Ovary (tissue), 7 donors: ENCODE measurements at regions not wholly inside any gene's neighbourhood (a gene's known extent, or its start where the extent isn't known, plus 50 kb on each side); places are given as distances from the start of the nearest gene placed in this dataset.

Experiments
- DNase-seq, 5 donors: peaks; one replicate each; pipeline ENCODE4 v3.0.0-alpha.2; 2019 to 2020
- H3K27ac ChIP-seq, 2 donors: fragments of 200-600 bp; one replicate each; pipeline versions ENCODE4 v1.5.1 to v1.8.0; 2019 to 2022
- H3K27me3 ChIP-seq: fragments of 200-600 bp; one replicate; pipeline ENCODE4 v1.8.0; 2022
- H3K36me3 ChIP-seq: fragments of 200-600 bp; sonication (generic); one replicate; pipeline ENCODE4 v1.5.1; 2019
- H3K4me1 ChIP-seq: one replicate; pipeline ENCODE4 v1.8.1; 2013; ENCODE audit warnings: mild to moderate bottlenecking, moderate library complexity; ENCODE audit not compliant: insufficient read depth
- H3K4me3 ChIP-seq: fragments of 200-600 bp; sonication (generic); one replicate; pipeline ENCODE4 v1.5.1; 2017
- H3K9me3 ChIP-seq, 2 donors: fragments of 200-600 bp in 1 of 2; sonication (generic) in 1 of 2; one replicate each; pipeline versions ENCODE4 v1.5.1 to v1.8.1; 2013 to 2019; ENCODE audit warnings: mild to moderate bottlenecking in 1 of 2, moderate library complexity in 1 of 2
- CTCF ChIP-seq, 3 donors: fragments of 450-650 bp in 2 of 3; fragments of 200-600 bp in 1 of 3; IDR thresholded peaks; one replicate each; pipeline versions ENCODE4 v1.5.1 to v1.8.0; 2016 to 2022; ENCODE audit warnings: antibody characterized with exemption in 3 of 3, mild to moderate bottlenecking in 1 of 3
- EP300 ChIP-seq: sonication (generic); formaldehyde crosslinking; IDR thresholded peaks from one replicate; pipeline ENCODE4 v1.6.1; 2017; ENCODE audit warnings: antibody characterized with exemption
- POLR2A ChIP-seq: fragments of 450-650 bp; IDR thresholded peaks from one replicate; pipeline ENCODE4 v1.6.1; 2017; ENCODE audit warnings: antibody characterized with exemption, mild to moderate bottlenecking, moderate library complexity
- WGBS, 3 donors: extraction: QIAGEN DNeasy Blood & Tissue Kit in 1 of 3; methylation state at CpG; one replicate each; pipeline versions ENCODE4 v1.1.5 to v1.1.7; 2013 to 2017; 5-methylcytosine and 5-hydroxymethylcytosine counted together
- intact Hi-C, 4 donors: fragments of 100-400 bp; cut with DNase I; formaldehyde crosslinking; loops; one replicate each; pipeline versions ENCODE4 v1.11.0 to v1.15.1; 2022 to 2023
- donor health status: DM: no; HTN: no; CAD: no; lungs with moderate emphysema.
- donor health status: DM: no; HTN: no; CAD: no.
- donor health status: Bipolar disorder and iron deficiency.
- donor health status: DM: no; HTN: no; CAD: no.
- donor health status: DM: yes; HTN: yes; CAD: no.

DNA sequence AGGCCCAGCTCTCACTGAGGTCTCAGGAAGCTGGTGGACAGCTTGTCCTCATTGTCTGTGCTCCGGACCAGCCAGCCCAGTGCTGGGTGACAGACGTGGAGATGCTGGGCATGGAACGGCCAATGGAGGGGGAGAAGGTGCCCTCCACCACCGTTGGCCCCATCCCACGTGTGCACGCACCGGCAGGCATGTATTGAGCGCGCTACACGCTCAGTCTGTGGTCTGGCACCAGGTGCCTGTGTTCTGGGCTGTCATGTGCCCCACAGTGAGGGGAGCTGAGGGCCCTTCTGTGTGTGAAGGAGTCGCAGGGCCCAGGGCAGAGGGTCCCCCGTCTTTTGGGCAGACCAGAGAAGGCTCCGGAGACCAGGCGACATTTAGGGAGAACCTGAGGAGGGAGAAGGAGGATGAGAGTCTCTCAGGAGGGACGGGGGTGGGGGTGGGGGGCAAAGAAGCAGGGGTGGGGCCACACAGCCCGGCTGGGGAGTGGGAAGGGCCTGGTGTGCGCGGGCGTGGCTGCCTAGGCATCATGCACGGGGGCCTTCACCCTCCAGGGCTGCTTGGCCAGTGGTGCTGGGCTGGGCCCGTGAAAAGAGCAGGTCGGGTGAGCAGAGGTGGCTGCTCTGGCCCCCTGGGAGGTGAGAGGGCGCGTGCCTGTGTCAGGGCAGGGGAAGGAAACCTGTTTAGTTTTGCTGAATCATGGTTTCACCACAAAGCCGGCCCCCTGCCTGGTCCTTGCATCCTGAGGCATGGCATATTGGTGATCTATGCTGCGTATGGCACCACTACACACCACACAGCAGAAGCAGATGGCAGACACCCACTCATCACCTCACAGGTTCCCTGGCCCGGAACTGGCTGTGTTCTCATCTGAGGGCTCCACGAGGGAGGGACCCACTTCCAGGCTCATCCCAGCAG lies 86.7 kb upstream of the TTC34 start:
- 79 to 83% (median 83%) methylated on average over 26 to 28 of the region's 28 CpGs for WGBS, 3 donors

DNA sequence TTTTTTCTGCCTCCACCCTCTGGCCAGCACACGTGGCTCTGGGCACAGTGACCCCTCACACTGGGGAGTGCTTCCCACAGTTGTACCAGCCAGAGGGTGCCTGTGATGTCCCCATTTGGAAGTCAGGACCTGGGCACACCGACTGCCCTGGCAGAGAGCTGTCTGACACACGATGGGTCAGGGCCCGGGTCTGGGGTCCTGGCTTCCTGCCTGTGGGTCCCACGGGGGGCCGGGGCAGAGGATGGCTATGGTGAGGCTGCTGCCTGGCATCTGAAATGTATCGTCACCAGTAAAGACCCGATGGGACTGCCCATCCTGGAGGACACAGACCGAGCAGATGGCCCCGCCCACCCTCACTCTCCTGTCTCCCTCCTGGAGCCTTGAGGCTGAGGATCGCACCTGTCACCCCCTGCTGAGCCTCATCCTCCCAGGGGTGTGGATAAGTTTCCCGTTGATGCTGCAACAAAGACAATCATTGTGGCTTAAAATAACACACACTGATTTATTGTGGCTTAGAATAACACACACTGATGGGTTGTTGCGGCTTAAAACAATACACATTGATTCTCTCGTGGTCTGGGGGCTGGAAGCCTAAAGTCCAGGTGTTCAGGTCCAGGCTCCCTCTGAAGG lies 88.8 kb upstream of the TTC34 start:
- no peak overlapping the region for H3K27ac ChIP-seq
- no peaks in the 10 kb centered on the region for H3K36me3 ChIP-seq
- H3K9me3 ChIP-seq = no peaks in the 10 kb centered on the region
- DNase-seq = no peak
- intact Hi-C loops = no loop called here
- TF ChIP-seq POLR2A = no peak
- no peak overlapping the region for H3K4me3 ChIP-seq
- no peaks in the 10 kb centered on the region for H3K4me1 ChIP-seq
- WGBS, 3 donors = 56 to 67% (median 62%) methylated on average over 14 of the region's 14 CpGs
- no peaks in the 10 kb centered on the region for H3K27me3 ChIP-seq

More for the DNA sequence above, 86.7 kb upstream of the TTC34 start:
- Histone ChIP-seq H3K27ac (no peak overlapping the region), H3K4me1 (no peaks in the 10 kb centered on the region), H3K36me3 (no peaks in the 10 kb centered on the region), H3K27me3 (no peaks in the 10 kb centered on the region), H3K4me3 (no peak overlapping the region), H3K9me3 (no peaks in the 10 kb centered on the region)
- no peak for TF ChIP-seq CTCF (IDR thresholded peaks at IDR 0.05)
- TF ChIP-seq EP300 = no peak
- no peak for TF ChIP-seq POLR2A
- intact Hi-C loops = no loop called here
- DNase-seq = no peak

DNA sequence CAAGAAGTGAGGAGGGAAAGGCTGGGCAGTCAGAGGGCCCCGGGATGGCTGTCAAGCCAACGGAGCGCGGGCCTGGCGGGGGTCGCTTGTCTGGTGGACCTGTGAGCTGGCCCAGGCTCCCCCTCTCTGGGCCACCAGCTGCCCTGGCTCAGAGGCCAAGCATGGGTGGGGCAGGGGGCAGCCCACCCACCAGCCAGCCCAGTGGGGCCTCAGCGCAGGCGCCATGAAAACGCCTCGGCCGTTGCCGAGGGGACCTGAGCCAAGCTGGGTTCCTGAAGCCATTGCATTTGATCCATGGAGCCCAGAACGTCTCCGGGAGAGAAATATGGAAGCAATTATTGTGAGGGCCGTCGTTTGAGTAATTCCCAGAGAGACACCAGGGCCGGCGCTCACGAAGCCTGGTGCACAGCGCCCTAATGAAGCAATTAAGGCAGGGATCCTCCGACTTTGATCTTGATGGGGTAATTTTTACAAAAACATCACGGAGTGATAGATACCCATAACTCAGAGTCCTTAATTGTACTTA lies 90.5 kb upstream of the TTC34 start:
- Histone ChIP-seq H3K4me3 (no peak overlapping the region), H3K36me3 (no peaks in the 10 kb centered on the region), H3K27me3 (no peaks in the 10 kb centered on the region), H3K27ac (no peak overlapping the region), H3K9me3 (no peaks in the 10 kb centered on the region), H3K4me1 (no peaks in the 10 kb centered on the region)
- no peak for DNase-seq
- no peak for TF ChIP-seq EP300
- no peak for TF ChIP-seq POLR2A
- no peak for TF ChIP-seq CTCF (IDR thresholded peaks at IDR 0.05)
- intact Hi-C loops = no loop called here
- WGBS, 3 donors = 26 to 33% (median 29%) methylated on average over 18 to 22 of the region's 22 CpGs

GRCh38 chr1:2893473-2894120 lies 92.1 kb upstream of the TTC34 start:
- intact Hi-C loops = no loop called here
- Histone ChIP-seq H3K27me3 (no peaks in the 10 kb centered on the region), H3K36me3 (no peaks in the 10 kb centered on the region), H3K9me3 (no peaks in the 10 kb centered on the region), H3K4me1 (no peaks in the 10 kb centered on the region), H3K27ac (no peak overlapping the region), H3K4me3 (no peak overlapping the region)
- no peak for DNase-seq
- WGBS, 3 donors = 83 to 88% (median 87%) methylated on average over 20 of the region's 20 CpGs
- TF ChIP-seq CTCF (IDR thresholded peaks at IDR 0.05) (no peak), POLR2A (no peak), EP300 (no peak)
